Stimulated activated CD4-positive, alpha-beta T cell treated with anti-CD3 and anti-CD28 coated beads, Interleukin-15, amount 100 ng/mL, for 48 hours (primary cell): ENCODE measurements at regions not wholly inside any gene's neighbourhood (a gene's known extent, or its start where the extent isn't known, plus 50 kb on each side); places are given as distances from the start of the nearest gene placed in this dataset.

Source experiments
- DNase-seq, 2 donors: peaks; one replicate each; pipeline ENCODE4 v3.0.0-alpha.2; 2020; ENCODE audit warnings: low read depth in 2 of 2

GRCh38 chr6:139855671-139856311, 481.3 kb upstream of the CITED2 start:
- no peak for DNase-seq

GRCh38 chr6:139853302-139853992, 479.0 kb upstream of the CITED2 start:
- no peak for DNase-seq

GRCh38 chr6:139852488-139853140, 478.2 kb upstream of the CITED2 start:
- no peak for DNase-seq

- no peak for DNase-seq
Measured at GRCh38 chr6:139852067-139852466, 477.6 kb upstream of the CITED2 start.

- no peak for DNase-seq
Measured at GRCh38 chr6:139851206-139851605, 476.8 kb upstream of the CITED2 start.

GRCh38 chr6:139850512-139850911, 476.1 kb upstream of the CITED2 start:
- no peak for DNase-seq

DNA sequence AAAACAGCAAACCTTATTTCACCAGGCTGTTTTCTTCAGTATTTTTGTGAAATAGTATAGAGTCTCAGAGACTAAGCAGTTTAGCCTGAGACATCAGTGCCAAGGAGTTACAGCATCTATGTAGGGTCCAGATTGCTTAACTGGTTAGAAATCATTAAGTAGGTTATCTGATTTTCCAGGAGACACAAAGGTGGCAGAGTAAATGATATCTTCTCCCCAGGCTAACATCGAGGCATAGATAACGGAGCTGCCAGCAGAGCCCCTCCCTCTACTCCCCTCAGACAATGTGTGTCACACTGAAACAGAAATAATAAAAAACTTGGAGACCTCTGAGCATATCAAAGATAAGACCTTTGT, 473.0 kb upstream of the CITED2 start:
- no peak for DNase-seq

GRCh38 chr6:139846538-139847456, 472.3 kb upstream of the CITED2 start:
- no peak for DNase-seq

- DNase-seq: no peak
Measured at GRCh38 chr6:139844907-139845306, 470.5 kb upstream of the CITED2 start.

DNA sequence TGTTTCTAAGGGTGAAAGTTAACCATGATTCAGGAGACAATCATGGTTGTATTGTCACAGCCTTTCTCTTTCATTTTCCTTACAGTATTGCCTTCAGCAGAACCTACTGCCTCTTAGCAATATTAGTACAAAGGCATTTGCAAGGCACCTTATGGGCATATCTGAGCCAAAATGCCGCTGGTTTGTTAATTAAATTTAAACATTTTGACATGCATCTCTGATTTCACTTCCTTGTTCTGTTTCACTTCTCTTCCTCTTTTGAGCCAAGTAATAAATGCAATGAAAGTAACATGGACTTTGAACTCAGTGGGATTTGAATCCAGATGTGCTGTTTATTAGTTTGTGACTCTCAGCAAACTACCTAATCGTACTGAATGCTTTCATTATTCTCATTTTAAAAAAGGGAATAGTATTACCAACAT, 467.4 kb upstream of the CITED2 start:
- DNase-seq: no peak

GRCh38 chr6:139839506-139840156, 465.2 kb upstream of the CITED2 start:
- no peak for DNase-seq

GRCh38 chr6:139834232-139834631, 459.8 kb upstream of the CITED2 start:
- no peak for DNase-seq

- no peak for DNase-seq
Measured at GRCh38 chr6:139833592-139833991, 459.1 kb upstream of the CITED2 start.

DNA sequence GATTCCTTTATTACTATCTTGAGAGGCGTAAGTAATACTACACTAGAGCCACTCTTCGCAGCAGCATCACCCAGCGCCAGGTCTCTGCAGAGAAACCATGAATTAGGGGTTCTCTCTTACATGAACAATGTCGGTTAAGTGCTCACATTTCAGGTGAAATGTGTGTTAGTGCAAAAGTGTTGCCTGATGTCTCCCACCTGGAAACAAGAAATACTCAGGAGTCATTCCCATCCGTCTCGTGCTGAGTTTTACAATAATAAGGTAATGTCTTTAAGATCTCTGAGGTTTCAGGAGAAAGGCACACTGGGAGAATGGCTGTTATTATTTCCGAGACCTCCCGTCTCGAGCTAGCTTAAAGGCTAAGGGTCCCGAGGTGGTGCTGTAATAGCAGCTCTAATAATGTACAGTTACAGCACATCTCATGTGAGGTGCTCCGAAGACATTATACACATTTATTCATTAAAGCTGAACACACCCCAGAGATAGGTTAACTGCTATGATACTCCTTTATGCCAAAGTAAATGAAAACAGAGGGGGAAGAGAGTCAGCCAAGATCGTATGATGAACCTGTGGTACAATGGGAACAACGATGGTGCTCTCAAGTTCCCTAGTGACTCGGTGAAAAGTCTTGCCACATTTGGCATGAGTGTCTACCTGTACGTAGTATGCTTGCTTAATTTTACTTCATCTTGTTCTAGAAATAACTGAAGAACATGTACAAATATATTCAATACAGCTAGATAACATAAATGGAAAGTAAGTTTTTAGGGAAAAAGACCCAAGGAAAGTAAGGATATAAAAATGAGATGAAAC, 458.3 kb upstream of the CITED2 start:
- no peak for DNase-seq

GRCh38 chr6:139829576-139829975, 455.1 kb upstream of the CITED2 start:
- DNase-seq: no peak

DNA sequence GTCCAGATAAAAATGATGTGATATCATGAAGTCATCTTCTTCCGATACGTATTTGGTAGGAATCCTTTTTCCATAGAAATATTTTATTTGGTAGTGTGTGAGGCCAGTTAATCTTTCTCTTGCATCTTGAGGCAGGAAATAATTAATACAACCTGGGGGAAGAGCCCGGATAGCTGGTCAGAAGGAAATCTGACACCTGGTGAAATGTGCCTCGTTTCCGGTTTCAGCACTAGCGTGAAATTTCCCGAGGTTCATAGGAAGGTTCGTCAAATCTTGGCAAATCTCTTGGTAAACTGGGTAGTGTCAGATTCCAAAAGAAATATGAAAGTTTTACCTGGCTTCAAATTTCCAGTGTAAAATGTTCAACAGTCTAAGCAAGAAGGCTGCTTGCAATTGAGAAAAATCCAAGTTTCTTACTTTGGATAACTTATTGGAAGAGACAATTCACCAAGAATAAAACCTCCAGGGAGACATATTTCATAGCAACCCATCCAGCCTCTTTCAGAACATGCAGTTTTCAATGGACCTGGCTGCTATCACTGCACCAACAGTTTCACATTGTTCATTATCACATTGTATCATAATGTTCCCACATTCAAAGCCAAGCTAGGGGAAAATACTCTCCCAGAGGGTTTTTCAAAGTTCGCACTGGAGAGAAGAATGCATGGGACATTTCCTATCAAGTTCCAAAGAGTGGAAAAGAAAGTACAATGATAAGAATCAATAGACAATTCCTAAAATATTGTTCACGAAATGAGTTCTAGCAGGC, 454.5 kb upstream of the CITED2 start:
- no peak for DNase-seq

GRCh38 chr6:139825935-139826374, 451.5 kb upstream of the CITED2 start:
- no peak for DNase-seq

- no peak for DNase-seq
Measured at GRCh38 chr6:139824864-139825263, 450.4 kb upstream of the CITED2 start.

DNA sequence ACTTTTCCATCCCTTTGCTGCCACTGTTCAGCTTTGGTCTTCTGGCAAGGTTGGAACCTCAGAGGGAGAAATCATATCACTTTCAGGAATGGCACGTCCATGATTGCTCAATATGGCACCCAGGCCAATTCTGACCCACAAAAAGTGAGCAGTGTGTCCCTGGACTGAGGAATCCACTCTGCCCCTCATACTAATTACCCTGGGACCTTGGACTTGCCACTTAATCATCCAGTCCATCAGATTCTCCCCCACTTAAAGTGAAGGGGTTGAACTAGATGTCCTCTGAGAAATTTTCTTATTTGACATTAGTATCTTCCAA, 449.3 kb upstream of the CITED2 start:
- no peak for DNase-seq
